CD4-positive, alpha-beta T cell (primary cell): ENCODE measurements at regions not wholly inside any gene's neighbourhood (a gene's known extent, or its start where the extent isn't known, plus 50 kb on each side); places are given as distances from the start of the nearest gene placed in this dataset.

ENCODE experiments used
- ATAC-seq: fragments of 200-7000 bp; cut with Tn5 transposase; one replicate; pipeline ENCODE4 v1.10.0; 2022; ENCODE audit warnings: mild to moderate bottlenecking; ENCODE audit not compliant: poor library complexity
- CTCF ChIA-PET: fragments of 350-600 bp; sonication (Branson Sonifier 250); formaldehyde crosslinking; loops from one replicate; lab custom pipeline; 2021; ENCODE audit warnings: antibody characterized with exemption, inconsistent platforms; lab: Charles Lee
- POLR2A ChIA-PET: fragments of 350-600 bp; sonication (Branson Sonifier 250); formaldehyde crosslinking; loops from one replicate; lab custom pipeline; 2021; ENCODE audit warnings: antibody characterized with exemption, inconsistent platforms; lab: Charles Lee
- DNase-seq, 14 experiments: peaks; one replicate each; pipeline ENCODE4 v3.0.0-alpha.2; 2013 to 2020; ENCODE audit warnings: mixed read lengths in 2 of 14
- H3K27ac ChIP-seq, 2 donors: one replicate each; pipeline versions ENCODE4 v1.5.1 to v1.7.0; 2013; ENCODE audit warnings: low read length in 2 of 2, low read depth in 1 of 2, mild to moderate bottlenecking in 1 of 2
- H3K27me3 ChIP-seq, 2 experiments: 1 replicate in 1 of 2; 2 replicates in 1 of 2; pipeline versions ENCODE4 v1.6.1 to v1.7.0; 2013; ENCODE audit warnings: low read length in 2 of 2, control low read depth in 1 of 2, mild to moderate bottlenecking in 1 of 2, moderate library complexity in 1 of 2; ENCODE audit not compliant: insufficient read depth in 2 of 2, control insufficient read depth in 1 of 2
- H3K36me3 ChIP-seq: one replicate; pipeline ENCODE4 v1.6.1; 2013; ENCODE audit warnings: low read length, control low read depth; ENCODE audit not compliant: insufficient read depth
- H3K4me1 ChIP-seq: one replicate; pipeline ENCODE4 v1.6.1; 2013; ENCODE audit warnings: low read length, control low read depth; ENCODE audit not compliant: insufficient read depth
- H3K4me3 ChIP-seq: one replicate; pipeline ENCODE4 v1.5.1; 2013; ENCODE audit warnings: mild to moderate bottlenecking, low read length, moderate library complexity
- H3K9me3 ChIP-seq, 2 experiments: 1 replicate in 1 of 2; 2 replicates in 1 of 2; pipeline versions ENCODE4 v1.6.1 to v1.7.0; 2013; ENCODE audit warnings: low read length in 2 of 2, mild to moderate bottlenecking in 2 of 2, control low read depth in 1 of 2, moderate library complexity in 1 of 2; ENCODE audit not compliant: control insufficient read depth in 1 of 2, insufficient read depth in 1 of 2
- H3K27ac Mint-ChIP-seq: one replicate; pipeline ENCODE4 v1.8.0; 2020; ENCODE audit warnings: mixed read lengths
- H3K27me3 Mint-ChIP-seq: one replicate; pipeline ENCODE4 v1.8.0; 2021; ENCODE audit warnings: mixed read lengths
- H3K36me3 Mint-ChIP-seq: one replicate; pipeline ENCODE4 v1.8.0; 2021; ENCODE audit warnings: low read depth, mixed read lengths
- H3K4me1 Mint-ChIP-seq: one replicate; pipeline ENCODE4 v1.8.0; 2021; ENCODE audit warnings: low read depth, mixed read lengths
- H3K4me3 Mint-ChIP-seq: one replicate; pipeline ENCODE4 v1.8.0; 2020; ENCODE audit warnings: mild to moderate bottlenecking, mixed read lengths
- H3K9me3 Mint-ChIP-seq: one replicate; pipeline ENCODE4 v1.8.0; 2020; ENCODE audit warnings: mixed read lengths
- CTCF ChIP-seq: fragments of 200-600 bp; IDR thresholded peaks from one replicate; pipeline ENCODE4 v1.8.0; 2022; ENCODE audit warnings: antibody characterized with exemption, mild to moderate bottlenecking
- intact Hi-C, 2 experiments: fragments of 100-400 bp; cut with DNase I in 1 of 2; cut with micrococcal nuclease in 1 of 2; formaldehyde crosslinking; loops; one replicate each; pipeline versions ENCODE4 v1.15.1 to v1.9.0; 2023 to 2025; cut with DNase I, micrococcal nuclease

GRCh38 chr18:55735969-55736368 lies 148.0 kb upstream of the TCF4 start:
- ChIA-PET POLR2A (no interaction called here), CTCF (no interaction called here)
- no peak for DNase-seq
- intact Hi-C loops, result loop anchor here in 1 of 2 experiments (10.0 kb wide), 1 partner anchor 59 kb away; no protein-coding TSS in a partner anchor
- H3K27me3 Mint-ChIP-seq, result no peaks in the 10 kb centered on the region
- no peak for TF ChIP-seq CTCF
- no peaks in the 10 kb centered on the region for H3K9me3 Mint-ChIP-seq
- no peaks in the 10 kb centered on the region for H3K36me3 Mint-ChIP-seq
- H3K27ac ChIP-seq, result no peak overlapping the region
- no peak overlapping the region for H3K4me3 Mint-ChIP-seq
- no peak overlapping the region for H3K4me3 ChIP-seq
- H3K4me1 ChIP-seq, result no peaks in the 10 kb centered on the region
- no peaks in the 10 kb centered on the region for H3K9me3 ChIP-seq
- no peak for ATAC-seq
- H3K4me1 Mint-ChIP-seq, result no peaks in the 10 kb centered on the region
- no peaks in the 10 kb centered on the region for H3K36me3 ChIP-seq
- H3K27ac Mint-ChIP-seq, result no peak overlapping the region
- H3K27me3 ChIP-seq, result no peaks in the 10 kb centered on the region

DNA sequence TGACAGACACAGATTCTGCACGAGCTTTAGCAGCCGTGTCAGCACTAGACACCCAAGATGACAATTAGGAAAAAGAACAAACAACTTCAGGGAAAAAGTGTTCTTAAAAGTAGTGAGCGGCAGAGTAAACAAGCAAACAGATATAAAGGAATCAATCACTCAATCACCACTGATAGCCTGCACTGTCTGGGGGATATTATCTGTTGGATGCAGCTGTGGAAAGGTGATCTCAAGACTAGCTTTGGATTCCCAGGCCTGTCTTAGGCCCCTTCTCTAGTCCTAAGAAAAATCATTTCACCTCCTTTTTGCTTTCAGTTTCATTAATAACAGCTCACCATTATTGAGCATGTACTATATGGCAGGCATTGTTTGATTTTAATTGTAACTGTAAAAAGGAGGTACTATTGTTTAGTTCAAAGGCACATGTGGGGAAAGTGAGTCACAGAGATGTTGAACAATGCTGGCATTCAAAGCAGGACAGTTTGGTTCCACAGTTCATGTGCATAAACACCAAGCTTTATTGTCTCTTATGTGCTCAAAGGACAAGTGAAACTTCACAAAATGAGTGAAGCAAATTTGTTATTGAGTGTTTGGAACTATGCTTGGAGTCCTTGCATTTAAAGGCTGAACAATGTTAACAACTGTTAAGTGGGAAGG lies 147.3 kb upstream of the TCF4 start:
- Mint-ChIP-seq H3K27ac (no peak overlapping the region), H3K4me1 (no peaks in the 10 kb centered on the region), H3K4me3 (no peak overlapping the region), H3K36me3 (no peaks in the 10 kb centered on the region), H3K27me3 (no peaks in the 10 kb centered on the region), H3K9me3 (no peaks in the 10 kb centered on the region)
- POLR2A ChIA-PET, result no interaction called here
- intact Hi-C loops, result loop anchor here in 1 of 2 experiments (10.0 kb wide), 1 partner anchor 59 kb away; no protein-coding TSS in a partner anchor
- CTCF ChIA-PET, result no interaction called here
- H3K27me3 ChIP-seq, result no peaks in the 10 kb centered on the region
- H3K27ac ChIP-seq, result no peak overlapping the region
- no peaks in the 10 kb centered on the region for H3K36me3 ChIP-seq
- no peak for DNase-seq
- H3K9me3 ChIP-seq, result no peaks in the 10 kb centered on the region
- TF ChIP-seq CTCF, result no peak
- no peak overlapping the region for H3K4me3 ChIP-seq
- no peaks in the 10 kb centered on the region for H3K4me1 ChIP-seq
- ATAC-seq, result no peak

DNA sequence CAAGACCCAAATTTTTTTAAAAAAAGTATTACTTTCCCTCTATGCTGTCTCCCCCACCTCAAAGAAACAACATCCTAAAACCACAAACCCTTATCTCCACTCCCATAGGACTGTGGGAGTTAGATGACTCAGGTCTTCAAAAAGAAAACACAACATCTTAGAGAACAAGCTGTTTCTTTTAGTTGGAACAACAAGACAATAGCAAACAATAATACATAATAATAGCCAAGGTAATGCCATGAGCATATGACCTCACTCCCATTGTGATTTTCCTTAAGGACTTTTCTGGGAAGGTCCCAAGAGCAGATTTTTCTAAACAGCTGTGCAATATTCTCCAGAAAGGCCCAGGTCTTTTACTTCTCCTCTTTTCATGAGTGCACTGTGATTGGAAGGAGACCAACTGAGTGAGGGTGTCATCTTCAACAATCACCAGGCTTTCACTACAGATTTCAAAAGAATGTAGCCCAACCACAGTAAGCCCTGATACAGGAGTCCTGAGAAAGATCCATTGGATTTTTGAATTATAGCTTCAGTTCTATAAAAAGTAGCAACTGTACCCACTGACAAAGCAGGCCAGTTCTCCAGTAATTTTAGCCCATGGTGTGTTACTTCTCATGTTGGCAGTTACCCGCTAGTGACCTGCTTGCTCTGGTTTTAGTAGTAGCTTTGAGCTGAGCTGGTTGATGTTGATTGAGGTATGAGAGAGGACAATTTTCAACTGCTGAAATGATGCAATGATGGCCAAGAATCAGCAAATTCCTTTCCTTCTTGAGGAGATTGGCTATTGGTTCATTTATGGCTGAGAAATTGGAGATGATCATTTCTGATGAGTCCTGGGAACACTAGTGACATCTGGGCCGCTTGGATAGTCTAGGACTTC lies 144.5 kb upstream of the TCF4 start:
- POLR2A ChIA-PET, result no interaction called here
- no peak overlapping the region for H3K27ac ChIP-seq
- H3K36me3 ChIP-seq, result no peaks in the 10 kb centered on the region
- H3K36me3 Mint-ChIP-seq, result no peaks in the 10 kb centered on the region
- H3K9me3 Mint-ChIP-seq, result no peaks in the 10 kb centered on the region
- no peaks in the 10 kb centered on the region for H3K27me3 ChIP-seq
- no peak overlapping the region for H3K4me3 Mint-ChIP-seq
- CTCF ChIA-PET, result no interaction called here
- H3K27ac Mint-ChIP-seq, result no peak overlapping the region
- DNase-seq (no peak), ATAC-seq (no peak)
- H3K4me1 ChIP-seq, result no peaks in the 10 kb centered on the region
- H3K4me3 ChIP-seq, result no peak overlapping the region
- no peaks in the 10 kb centered on the region for H3K4me1 Mint-ChIP-seq
- intact Hi-C loops, result loop anchor here in 1 of 2 experiments (10.0 kb wide), 1 partner anchor 62 kb away; no protein-coding TSS in a partner anchor
- H3K27me3 Mint-ChIP-seq, result no peaks in the 10 kb centered on the region
- no peak for TF ChIP-seq CTCF
- peaks cover 0 to 6% of the 10 kb centered on the region in 2 experiments for H3K9me3 ChIP-seq
